DOHH2 (cell line): ENCODE measurements at regions not wholly inside any gene's neighbourhood (a gene's known extent, or its start where the extent isn't known, plus 50 kb on each side); places are given as distances from the start of the nearest gene placed in this dataset.

Source experiments
- EZH2phosphoT487 ChIP-seq: fragments of 200-600 bp; sonication (generic); IDR thresholded peaks from 2 replicates; pipeline ENCODE4 v1.6.1; 2017; ENCODE audit warnings: borderline replicate concordance, mild to moderate bottlenecking, antibody characterized with exemption, low read length, moderate library complexity, mixed read lengths
- TF ChIP-seq, protein P1 (sequence below): fragments of 200-600 bp; sonication (generic); IDR thresholded peaks from one replicate; pipeline ENCODE4 v1.5.1; 2014; ENCODE audit warnings: antibody characterized with exemption, mild to moderate bottlenecking, low read depth, low read length; ENCODE audit not compliant: poor library complexity, severe bottlenecking

DNA sequence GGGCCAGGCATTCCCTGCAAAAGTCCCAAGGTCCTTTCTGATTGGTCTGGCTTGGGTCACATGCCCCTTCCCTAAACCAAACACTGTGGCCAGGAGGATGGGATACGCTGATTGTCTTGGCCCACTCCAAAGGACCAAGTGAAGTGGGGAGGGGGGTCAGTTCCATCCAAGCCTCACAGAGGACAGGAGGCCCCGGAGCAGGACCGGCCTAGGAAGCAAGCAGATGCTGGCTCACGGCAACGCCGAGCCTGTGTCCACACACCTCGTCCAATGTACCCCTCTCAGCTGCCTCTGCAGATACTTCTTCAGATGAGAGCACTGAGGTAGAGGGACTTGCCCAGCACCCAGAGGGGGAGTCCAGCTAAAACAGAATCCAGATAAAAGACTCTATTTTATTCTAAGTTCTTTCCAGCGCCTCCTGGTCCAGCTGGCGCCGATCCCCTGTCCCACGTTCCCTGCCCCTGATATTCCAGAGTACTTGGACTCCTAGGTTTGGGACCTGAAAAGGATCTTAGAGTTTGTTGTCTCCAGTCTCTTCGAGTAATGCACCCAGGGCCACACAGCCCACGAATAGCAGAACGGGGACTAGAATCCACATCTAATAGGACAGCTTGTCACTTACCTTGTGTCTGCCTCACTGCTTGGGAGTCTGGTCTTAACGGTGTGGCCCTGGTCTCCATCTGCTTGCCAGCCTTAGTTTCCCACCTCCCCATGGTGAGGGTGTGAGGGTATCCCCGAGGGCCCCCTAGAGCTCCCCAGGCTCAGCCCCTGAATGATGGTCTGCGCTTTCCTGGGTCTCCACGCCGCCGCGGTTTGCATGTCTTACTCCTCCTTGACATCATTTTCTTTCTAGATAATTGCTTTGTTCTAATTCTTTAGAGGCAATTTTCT is 72.4 kb upstream of the UNC5A start:
- TF ChIP-seq EZH2phosphoT487 = no peak
- TF ChIP-seq, protein P1, sequence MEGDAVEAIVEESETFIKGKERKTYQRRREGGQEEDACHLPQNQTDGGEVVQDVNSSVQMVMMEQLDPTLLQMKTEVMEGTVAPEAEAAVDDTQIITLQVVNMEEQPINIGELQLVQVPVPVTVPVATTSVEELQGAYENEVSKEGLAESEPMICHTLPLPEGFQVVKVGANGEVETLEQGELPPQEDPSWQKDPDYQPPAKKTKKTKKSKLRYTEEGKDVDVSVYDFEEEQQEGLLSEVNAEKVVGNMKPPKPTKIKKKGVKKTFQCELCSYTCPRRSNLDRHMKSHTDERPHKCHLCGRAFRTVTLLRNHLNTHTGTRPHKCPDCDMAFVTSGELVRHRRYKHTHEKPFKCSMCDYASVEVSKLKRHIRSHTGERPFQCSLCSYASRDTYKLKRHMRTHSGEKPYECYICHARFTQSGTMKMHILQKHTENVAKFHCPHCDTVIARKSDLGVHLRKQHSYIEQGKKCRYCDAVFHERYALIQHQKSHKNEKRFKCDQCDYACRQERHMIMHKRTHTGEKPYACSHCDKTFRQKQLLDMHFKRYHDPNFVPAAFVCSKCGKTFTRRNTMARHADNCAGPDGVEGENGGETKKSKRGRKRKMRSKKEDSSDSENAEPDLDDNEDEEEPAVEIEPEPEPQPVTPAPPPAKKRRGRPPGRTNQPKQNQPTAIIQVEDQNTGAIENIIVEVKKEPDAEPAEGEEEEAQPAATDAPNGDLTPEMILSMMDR = no peak
